GM12892 (cell line): ENCODE measurements at regions not wholly inside any gene's neighbourhood (a gene's known extent, or its start where the extent isn't known, plus 50 kb on each side); places are given as distances from the start of the nearest gene placed in this dataset.

ENCODE experiments used
- POLR2A ChIP-seq: IDR thresholded peaks from 2 replicates; pipeline ENCODE4 v1.6.1; 2011; ENCODE audit warnings: low read depth, low read length, control low read depth
- POLR2AphosphoS5 ChIP-seq: IDR thresholded peaks from 2 replicates; pipeline ENCODE4 v1.6.1; 2011; ENCODE audit warnings: low read depth, low read length, control low read depth

GRCh38 chr7:96424411-96424810, 102.5 kb upstream of the SLC25A13 start:
- TF ChIP-seq POLR2AphosphoS5: no peak
- no peak for TF ChIP-seq POLR2A
